CD4-positive, alpha-beta T cell (primary cell): ENCODE measurements at regions not wholly inside any gene's neighbourhood (a gene's known extent, or its start where the extent isn't known, plus 50 kb on each side); places are given as distances from the start of the nearest gene placed in this dataset.
"Not testable (repeated sequence)": the region's sequence is repeated elsewhere in the genome, so short reads cannot be mapped to it uniquely, and the experiment has no call there.

Source experiments
- ATAC-seq: fragments of 200-7000 bp; cut with Tn5 transposase; one replicate; pipeline ENCODE4 v1.10.0; 2022; ENCODE audit warnings: mild to moderate bottlenecking; ENCODE audit not compliant: poor library complexity
- CTCF ChIA-PET: fragments of 350-600 bp; sonication (Branson Sonifier 250); formaldehyde crosslinking; loops from one replicate; lab custom pipeline; 2021; ENCODE audit warnings: antibody characterized with exemption, inconsistent platforms; lab: Charles Lee
- POLR2A ChIA-PET: fragments of 350-600 bp; sonication (Branson Sonifier 250); formaldehyde crosslinking; loops from one replicate; lab custom pipeline; 2021; ENCODE audit warnings: antibody characterized with exemption, inconsistent platforms; lab: Charles Lee
- DNase-seq, 14 experiments: peaks; one replicate each; pipeline ENCODE4 v3.0.0-alpha.2; 2013 to 2020; ENCODE audit warnings: mixed read lengths in 2 of 14
- H3K27ac ChIP-seq, 2 donors: one replicate each; pipeline versions ENCODE4 v1.5.1 to v1.7.0; 2013; ENCODE audit warnings: low read length in 2 of 2, low read depth in 1 of 2, mild to moderate bottlenecking in 1 of 2
- H3K27me3 ChIP-seq, 2 experiments: 1 replicate in 1 of 2; 2 replicates in 1 of 2; pipeline versions ENCODE4 v1.6.1 to v1.7.0; 2013; ENCODE audit warnings: low read length in 2 of 2, control low read depth in 1 of 2, mild to moderate bottlenecking in 1 of 2, moderate library complexity in 1 of 2; ENCODE audit not compliant: insufficient read depth in 2 of 2, control insufficient read depth in 1 of 2
- H3K36me3 ChIP-seq: one replicate; pipeline ENCODE4 v1.6.1; 2013; ENCODE audit warnings: low read length, control low read depth; ENCODE audit not compliant: insufficient read depth
- H3K4me1 ChIP-seq: one replicate; pipeline ENCODE4 v1.6.1; 2013; ENCODE audit warnings: low read length, control low read depth; ENCODE audit not compliant: insufficient read depth
- H3K4me3 ChIP-seq: one replicate; pipeline ENCODE4 v1.5.1; 2013; ENCODE audit warnings: mild to moderate bottlenecking, low read length, moderate library complexity
- H3K9me3 ChIP-seq, 2 experiments: 1 replicate in 1 of 2; 2 replicates in 1 of 2; pipeline versions ENCODE4 v1.6.1 to v1.7.0; 2013; ENCODE audit warnings: low read length in 2 of 2, mild to moderate bottlenecking in 2 of 2, control low read depth in 1 of 2, moderate library complexity in 1 of 2; ENCODE audit not compliant: control insufficient read depth in 1 of 2, insufficient read depth in 1 of 2
- H3K27ac Mint-ChIP-seq: one replicate; pipeline ENCODE4 v1.8.0; 2020; ENCODE audit warnings: mixed read lengths
- H3K27me3 Mint-ChIP-seq: one replicate; pipeline ENCODE4 v1.8.0; 2021; ENCODE audit warnings: mixed read lengths
- H3K36me3 Mint-ChIP-seq: one replicate; pipeline ENCODE4 v1.8.0; 2021; ENCODE audit warnings: low read depth, mixed read lengths
- H3K4me1 Mint-ChIP-seq: one replicate; pipeline ENCODE4 v1.8.0; 2021; ENCODE audit warnings: low read depth, mixed read lengths
- H3K4me3 Mint-ChIP-seq: one replicate; pipeline ENCODE4 v1.8.0; 2020; ENCODE audit warnings: mild to moderate bottlenecking, mixed read lengths
- H3K9me3 Mint-ChIP-seq: one replicate; pipeline ENCODE4 v1.8.0; 2020; ENCODE audit warnings: mixed read lengths
- intact Hi-C, 2 experiments: fragments of 100-400 bp; cut with DNase I in 1 of 2; cut with micrococcal nuclease in 1 of 2; formaldehyde crosslinking; loops; one replicate each; pipeline versions ENCODE4 v1.15.1 to v1.9.0; 2023 to 2025; cut with DNase I, micrococcal nuclease
- TF ChIP-seq, protein P1 (sequence below): fragments of 200-600 bp; IDR thresholded peaks from one replicate; pipeline ENCODE4 v1.8.0; 2022; ENCODE audit warnings: antibody characterized with exemption, mild to moderate bottlenecking

GRCh38 chr4:72842323-72842722, 227.2 kb downstream of the COX18 start:
- intact Hi-C loops, result no loop called here
- ATAC-seq, result no peak

DNA sequence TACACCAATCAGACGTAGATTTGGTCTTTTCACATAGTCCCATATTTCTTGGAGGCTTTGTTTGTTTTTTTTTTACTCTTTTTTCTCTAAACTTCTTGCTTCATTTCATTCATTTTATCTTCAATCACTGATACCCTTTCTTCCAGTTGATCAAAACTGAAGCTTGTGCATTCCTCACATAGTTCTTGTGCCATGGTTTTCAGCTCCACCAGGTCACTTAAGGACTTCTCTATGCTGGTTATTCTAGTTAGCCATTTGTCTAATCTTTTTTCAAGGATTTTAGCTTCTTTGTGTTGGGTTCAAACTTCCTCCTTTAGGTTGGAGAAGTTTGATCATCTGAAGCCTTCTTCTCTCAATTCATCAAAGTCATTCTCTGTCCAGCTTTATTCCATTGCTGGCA, 229.3 kb downstream of the COX18 start:
- intact Hi-C loops, result not testable (repeated sequence)

More at GRCh38 chr4:72842323-72842722, 227.2 kb downstream of the COX18 start:
- no peaks in the 10 kb centered on the region for H3K36me3 ChIP-seq
- ChIA-PET POLR2A (no interaction called here), CTCF (no interaction called here)
- H3K9me3 ChIP-seq, result peaks cover 0 to 9% of the 10 kb centered on the region in 2 experiments
- Mint-ChIP-seq H3K27me3 (peaks cover 32% of the 10 kb centered on the region), H3K4me3 (no peak overlapping the region), H3K9me3 (peaks cover 2% of the 10 kb centered on the region), H3K27ac (no peak overlapping the region), H3K36me3 (no peaks in the 10 kb centered on the region), H3K4me1 (no peaks in the 10 kb centered on the region)
- no peak overlapping the region for H3K27ac ChIP-seq
- no peak for DNase-seq
- no peaks in the 10 kb centered on the region for H3K27me3 ChIP-seq
- TF ChIP-seq, protein P1, sequence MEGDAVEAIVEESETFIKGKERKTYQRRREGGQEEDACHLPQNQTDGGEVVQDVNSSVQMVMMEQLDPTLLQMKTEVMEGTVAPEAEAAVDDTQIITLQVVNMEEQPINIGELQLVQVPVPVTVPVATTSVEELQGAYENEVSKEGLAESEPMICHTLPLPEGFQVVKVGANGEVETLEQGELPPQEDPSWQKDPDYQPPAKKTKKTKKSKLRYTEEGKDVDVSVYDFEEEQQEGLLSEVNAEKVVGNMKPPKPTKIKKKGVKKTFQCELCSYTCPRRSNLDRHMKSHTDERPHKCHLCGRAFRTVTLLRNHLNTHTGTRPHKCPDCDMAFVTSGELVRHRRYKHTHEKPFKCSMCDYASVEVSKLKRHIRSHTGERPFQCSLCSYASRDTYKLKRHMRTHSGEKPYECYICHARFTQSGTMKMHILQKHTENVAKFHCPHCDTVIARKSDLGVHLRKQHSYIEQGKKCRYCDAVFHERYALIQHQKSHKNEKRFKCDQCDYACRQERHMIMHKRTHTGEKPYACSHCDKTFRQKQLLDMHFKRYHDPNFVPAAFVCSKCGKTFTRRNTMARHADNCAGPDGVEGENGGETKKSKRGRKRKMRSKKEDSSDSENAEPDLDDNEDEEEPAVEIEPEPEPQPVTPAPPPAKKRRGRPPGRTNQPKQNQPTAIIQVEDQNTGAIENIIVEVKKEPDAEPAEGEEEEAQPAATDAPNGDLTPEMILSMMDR, result no peak
- H3K4me1 ChIP-seq, result no peaks in the 10 kb centered on the region
- no peak overlapping the region for H3K4me3 ChIP-seq

DNA sequence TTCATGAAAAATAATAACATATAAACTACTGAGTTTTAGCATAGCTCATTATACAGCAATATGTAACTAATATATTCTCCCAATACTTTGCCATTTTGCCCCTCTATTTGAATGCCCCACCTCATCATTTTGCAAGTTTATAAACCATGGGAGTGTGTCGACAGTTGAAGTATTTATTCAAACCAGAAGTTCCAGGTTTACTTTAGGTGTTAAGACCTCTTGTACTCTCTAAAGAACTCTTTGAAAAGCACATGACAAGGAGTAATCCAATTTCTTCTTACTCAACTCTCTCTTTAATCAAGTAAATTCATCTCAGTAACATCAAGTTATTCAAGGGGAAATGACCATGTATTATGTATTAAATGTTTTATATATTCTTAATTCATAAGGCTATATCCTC, 240.7 kb downstream of the COX18 start:
- no peak overlapping the region for H3K4me3 Mint-ChIP-seq
- no peaks in the 10 kb centered on the region for H3K36me3 Mint-ChIP-seq
- H3K27me3 Mint-ChIP-seq, result peaks cover 7% of the 10 kb centered on the region

More for the DNA sequence above, 229.3 kb downstream of the COX18 start:
- H3K36me3 Mint-ChIP-seq, H3K36me3 ChIP-seq, H3K4me3 Mint-ChIP-seq, CTCF ChIA-PET, ATAC-seq, H3K9me3 ChIP-seq, DNase-seq, H3K4me1 Mint-ChIP-seq, POLR2A ChIA-PET, H3K9me3 Mint-ChIP-seq, H3K27ac Mint-ChIP-seq, H3K27me3 ChIP-seq, H3K27ac ChIP-seq, H3K4me3 ChIP-seq, H3K4me1 ChIP-seq: not testable (repeated sequence)
- H3K27me3 Mint-ChIP-seq, result peaks cover 20% of the 10 kb centered on the region

DNA sequence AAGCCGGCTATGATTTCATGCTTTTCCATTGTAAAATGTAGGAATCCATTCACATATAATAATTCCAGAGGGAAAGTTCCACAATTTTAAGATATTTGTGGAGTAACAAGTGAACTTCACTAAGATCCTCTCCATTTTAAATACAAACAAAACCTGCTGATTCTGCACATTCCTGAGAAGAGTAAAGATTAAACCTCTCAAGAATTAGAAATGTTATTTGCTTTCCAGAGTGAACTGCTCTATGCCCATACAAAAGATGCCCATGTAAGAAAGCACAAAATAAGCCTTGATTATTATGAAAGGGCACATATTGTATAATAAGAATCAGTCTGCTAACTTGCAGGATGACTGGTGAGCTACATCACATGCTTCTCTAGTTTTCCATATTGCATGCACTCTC, 241.5 kb downstream of the COX18 start:
- H3K27ac ChIP-seq, result no peak overlapping the region
- Mint-ChIP-seq H3K27ac (no peak overlapping the region), H3K4me1 (no peaks in the 10 kb centered on the region), H3K27me3 (peaks cover 7% of the 10 kb centered on the region), H3K36me3 (no peaks in the 10 kb centered on the region), H3K9me3 (peaks cover 16% of the 10 kb centered on the region), H3K4me3 (no peak overlapping the region)
- ATAC-seq (no peak), DNase-seq (no peak)
- intact Hi-C loops, result no loop called here
- CTCF ChIA-PET, result no interaction called here
- H3K36me3 ChIP-seq, result no peaks in the 10 kb centered on the region
- H3K4me1 ChIP-seq, result no peaks in the 10 kb centered on the region
- POLR2A ChIA-PET, result no interaction called here
- TF ChIP-seq, protein P1, result no peak
- no peaks in the 10 kb centered on the region for H3K9me3 ChIP-seq
- no peak overlapping the region for H3K4me3 ChIP-seq
- no peaks in the 10 kb centered on the region for H3K27me3 ChIP-seq

More for the DNA sequence above, 240.7 kb downstream of the COX18 start:
- no peaks in the 10 kb centered on the region for H3K9me3 ChIP-seq
- ChIA-PET CTCF (no interaction called here), POLR2A (no interaction called here)
- no peaks in the 10 kb centered on the region for H3K27me3 ChIP-seq
- Mint-ChIP-seq H3K9me3 (peaks cover 18% of the 10 kb centered on the region), H3K4me1 (no peaks in the 10 kb centered on the region), H3K27ac (no peak overlapping the region)
- ATAC-seq (no peak), DNase-seq (no peak)
- H3K4me3 ChIP-seq, result no peak overlapping the region
- intact Hi-C loops, result no loop called here
- TF ChIP-seq, protein P1, result no peak
- no peaks in the 10 kb centered on the region for H3K4me1 ChIP-seq
- no peaks in the 10 kb centered on the region for H3K36me3 ChIP-seq
- H3K27ac ChIP-seq, result no peak overlapping the region
